HG02759 (cell line): ENCODE measurements at regions not wholly inside any gene's neighbourhood (a gene's known extent, or its start where the extent isn't known, plus 50 kb on each side); places are given as distances from the start of the nearest gene placed in this dataset.

Experiments
- ATAC-seq: cut with Tn5 transposase; IDR thresholded peaks from one replicate; pipeline ENCODE4 v1.9.1; 2021; ENCODE audit warnings: mild to moderate bottlenecking, moderate library complexity; ENCODE audit not compliant: unreplicated experiment

DNA sequence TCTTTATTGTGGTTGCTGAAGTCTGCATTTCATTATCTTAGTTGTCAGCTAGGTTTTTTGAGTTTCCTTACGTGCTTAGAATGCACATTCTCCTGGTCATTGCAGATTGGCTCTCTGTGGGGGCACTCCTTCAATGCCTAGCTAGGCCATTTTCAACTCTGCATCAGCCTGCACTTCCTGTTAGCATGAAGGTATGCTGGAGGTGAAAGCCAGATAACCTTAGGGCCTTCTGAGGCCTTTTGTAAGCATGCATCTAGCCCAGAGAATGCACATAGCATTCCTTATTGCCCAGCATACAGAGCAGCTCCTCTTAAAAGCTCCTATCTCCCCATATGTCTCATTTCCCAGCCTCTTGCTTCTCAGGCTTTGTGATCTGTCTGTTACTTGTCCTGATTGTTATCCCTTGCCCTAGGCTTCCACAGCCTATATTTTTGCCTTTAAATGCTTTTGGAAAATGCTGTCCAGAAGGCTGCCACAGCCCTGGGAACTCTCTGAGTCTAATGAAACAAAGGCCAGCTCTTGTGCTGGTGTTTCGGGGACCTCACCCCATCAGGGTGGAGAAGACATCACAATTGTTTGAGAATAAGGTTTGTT is 108.1 kb upstream of the IGFBP3 start:
- ATAC-seq, result no peak

DNA sequence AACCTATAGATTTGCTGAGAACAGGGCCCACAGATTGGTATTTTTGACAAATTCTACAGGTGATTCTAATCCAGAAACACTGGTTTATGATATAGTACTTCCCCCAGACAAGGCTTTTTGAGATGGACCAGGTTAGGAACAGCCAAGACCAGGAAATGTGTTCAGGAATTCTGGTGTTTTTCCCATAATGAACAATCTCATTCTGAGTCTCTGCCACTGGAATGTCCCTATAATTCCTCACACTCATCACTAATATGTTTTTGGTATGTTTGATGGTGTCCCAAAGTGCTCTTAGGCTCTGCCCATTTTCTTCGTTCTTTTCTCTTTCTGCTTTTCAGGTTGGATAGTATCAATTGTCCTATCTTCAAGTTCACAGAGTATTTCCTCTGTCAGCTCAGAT is 107.2 kb upstream of the IGFBP3 start:
- no peak for ATAC-seq

DNA sequence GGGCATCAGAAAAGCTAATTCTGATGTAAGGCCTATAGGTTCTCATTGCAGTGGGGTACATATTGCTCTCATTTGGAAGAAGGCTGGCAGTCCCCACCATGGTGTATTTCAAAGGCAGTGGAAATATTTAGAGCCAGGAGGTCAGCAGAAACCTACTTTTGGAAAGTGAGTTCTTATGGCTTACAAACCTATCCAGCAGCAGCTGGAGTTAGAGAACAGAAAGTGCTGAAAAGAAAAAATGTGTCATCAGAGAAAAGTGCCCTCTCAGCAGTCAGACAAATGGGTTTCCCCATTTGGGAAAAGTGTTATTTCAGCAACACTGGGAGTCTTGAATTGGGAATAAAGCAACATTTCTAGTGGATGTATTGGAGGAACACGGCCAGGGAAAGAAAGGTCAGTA is 105.7 kb upstream of the IGFBP3 start:
- ATAC-seq, result no peak

- no peak for ATAC-seq
Measured at GRCh38 chr7:46024263-46024916, 103.3 kb upstream of the IGFBP3 start.

GRCh38 chr7:46022397-46022796 is 101.3 kb upstream of the IGFBP3 start:
- no peak for ATAC-seq

DNA sequence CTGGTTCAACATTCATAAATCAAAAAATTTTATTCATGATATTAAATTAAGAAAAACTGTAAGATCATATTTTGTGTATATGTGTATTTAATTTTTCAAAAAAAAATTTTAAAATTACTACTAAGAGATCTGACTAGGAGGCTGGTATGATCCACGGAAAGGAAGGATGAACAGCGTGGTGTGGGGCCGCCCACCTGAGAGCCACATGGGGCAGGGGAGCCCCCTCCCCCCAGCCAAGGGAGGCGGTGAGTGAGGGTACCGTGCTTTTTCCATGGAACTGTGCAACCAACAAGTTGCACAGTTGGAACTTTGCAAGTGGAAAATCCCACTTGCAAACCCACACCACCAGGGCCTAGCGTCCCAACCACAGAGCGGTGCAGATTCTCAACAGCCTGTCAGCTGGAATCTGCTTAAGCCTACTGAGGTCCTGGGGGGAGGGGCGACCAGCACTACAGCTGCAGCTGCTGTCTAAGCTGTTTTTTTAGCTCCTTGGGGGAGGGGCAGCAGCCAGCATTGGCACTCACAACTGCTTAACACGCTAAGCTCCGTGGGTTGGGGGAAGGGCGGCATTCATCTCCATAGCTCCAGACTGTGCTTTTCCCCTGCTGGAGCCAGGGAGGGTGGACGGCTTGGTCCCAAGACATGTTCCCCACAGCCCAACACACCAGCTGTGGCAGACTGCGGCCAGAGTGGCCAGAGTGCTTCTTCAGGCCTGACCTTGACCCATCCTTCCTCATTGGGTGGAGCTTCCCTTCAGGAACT is 94.2 kb upstream of the IGFBP3 start:
- ATAC-seq, result no peak

- ATAC-seq, result no peak
Measured at GRCh38 chr7:46011501-46011900, 90.4 kb upstream of the IGFBP3 start.

DNA sequence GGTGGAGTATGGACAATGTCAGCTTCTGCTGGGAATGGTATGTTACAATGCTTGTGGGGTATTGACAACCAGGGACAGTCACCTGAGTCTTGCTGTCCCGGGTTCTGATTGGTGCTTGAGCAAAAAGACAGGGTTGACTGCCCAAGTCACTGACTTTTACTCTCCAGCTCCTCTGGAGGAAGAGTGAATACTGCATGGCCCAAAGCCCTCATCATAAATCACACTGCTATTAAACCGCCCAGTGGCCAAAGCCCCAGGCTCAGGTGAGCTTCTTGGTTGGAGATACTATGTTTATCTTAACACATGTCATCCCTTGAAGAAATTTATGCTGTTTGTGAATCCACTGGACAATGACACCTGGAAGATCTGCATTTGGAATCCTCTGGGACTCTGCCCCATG is 90.0 kb upstream of the IGFBP3 start:
- ATAC-seq, result no peak

DNA sequence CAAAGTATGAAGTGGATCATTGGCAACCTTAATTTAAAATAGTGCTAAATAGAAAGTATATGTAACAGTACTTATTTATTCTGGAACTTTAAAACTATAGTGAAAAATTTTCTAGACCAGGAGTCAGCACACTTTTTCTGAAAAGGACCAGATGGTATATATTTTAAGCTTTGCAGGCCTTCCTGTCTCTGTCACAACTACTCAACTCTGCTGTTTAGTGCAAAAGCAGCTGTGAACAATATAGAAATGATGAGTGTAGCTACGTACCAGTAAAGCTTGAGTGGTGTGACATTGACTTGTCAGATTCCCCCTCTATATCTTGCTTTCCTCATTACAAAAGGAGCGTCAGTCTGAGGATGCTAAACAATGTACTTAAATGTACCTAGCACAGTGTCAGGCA is 88.1 kb upstream of the IGFBP3 start:
- no peak for ATAC-seq

DNA sequence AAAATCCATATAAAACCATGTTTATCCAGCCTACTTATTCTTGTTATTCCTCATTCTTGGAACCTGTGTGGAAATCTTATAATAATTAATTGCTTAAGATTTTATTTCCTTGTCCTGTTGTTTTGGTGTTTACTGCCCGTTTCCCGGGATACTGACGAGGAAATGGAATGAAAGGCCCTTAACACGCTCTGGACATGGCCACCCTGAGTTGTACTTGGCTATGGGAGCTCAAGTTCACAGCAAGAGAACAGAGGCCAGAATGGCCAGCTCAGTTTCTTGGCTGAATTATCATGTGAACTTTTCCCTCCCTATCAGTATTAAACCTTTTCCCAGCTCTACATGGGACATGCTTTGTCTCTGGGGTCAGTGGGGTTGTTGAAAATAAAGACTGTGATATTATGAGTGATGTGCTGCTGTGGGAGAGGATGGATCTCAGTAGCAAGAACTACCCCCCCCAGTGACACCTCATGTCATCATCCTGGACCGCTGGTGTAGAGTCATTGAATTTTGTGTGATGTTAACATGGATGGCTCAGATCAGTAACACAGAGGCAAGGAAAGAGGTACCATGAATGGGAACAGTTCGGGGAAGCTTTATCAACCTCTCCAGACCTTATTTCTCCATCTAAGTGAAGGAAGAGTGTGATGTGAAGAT is 87.0 kb upstream of the IGFBP3 start:
- no peak for ATAC-seq

GRCh38 chr7:46007194-46007593 is 86.1 kb upstream of the IGFBP3 start:
- ATAC-seq, result no peak

- ATAC-seq, result no peak
Measured at GRCh38 chr7:46006723-46007122, 85.7 kb upstream of the IGFBP3 start.

DNA sequence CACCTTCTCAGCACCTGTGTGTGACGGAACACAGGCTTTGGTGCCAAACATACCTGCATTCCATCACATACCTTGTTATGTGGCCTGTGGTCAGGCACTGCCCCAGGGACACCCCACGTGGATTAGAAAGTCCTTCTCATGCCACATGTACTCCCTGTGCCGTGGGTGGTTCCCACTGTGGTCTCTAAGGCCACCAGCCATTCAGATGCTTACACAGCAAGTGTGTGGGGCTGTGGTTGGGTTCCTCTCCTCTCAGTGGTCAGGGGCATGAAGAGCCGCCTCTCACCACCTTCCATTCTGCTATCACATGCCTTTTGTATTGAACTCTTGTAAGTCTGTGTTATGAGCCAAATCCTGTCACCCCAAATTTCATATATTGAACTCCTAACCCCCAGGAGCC is 85.1 kb upstream of the IGFBP3 start:
- no peak for ATAC-seq

- ATAC-seq, result no peak
Measured at GRCh38 chr7:46004965-46005364, 83.9 kb upstream of the IGFBP3 start.

- ATAC-seq, result no peak
Measured at GRCh38 chr7:46003896-46004875, 83.1 kb upstream of the IGFBP3 start.

DNA sequence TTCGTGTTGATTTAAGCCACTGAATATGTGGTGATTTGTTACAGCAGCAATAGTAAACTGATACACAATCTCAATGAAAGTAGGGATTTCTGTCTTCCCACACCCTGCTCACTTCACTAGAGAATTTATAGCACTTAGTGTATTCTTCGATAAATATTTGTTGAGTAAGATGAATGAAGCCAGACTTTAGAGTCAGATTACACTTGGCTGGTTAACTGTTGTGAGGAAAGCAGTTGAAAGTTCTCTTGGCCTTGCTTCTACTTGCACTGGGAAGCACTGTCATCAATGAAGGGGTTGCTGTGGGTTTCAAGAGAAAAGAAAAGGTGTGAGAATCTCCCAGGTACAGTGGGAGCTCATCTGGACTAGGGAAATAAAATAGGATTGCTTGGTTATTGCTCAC is 82.1 kb upstream of the IGFBP3 start:
- no peak for ATAC-seq

DNA sequence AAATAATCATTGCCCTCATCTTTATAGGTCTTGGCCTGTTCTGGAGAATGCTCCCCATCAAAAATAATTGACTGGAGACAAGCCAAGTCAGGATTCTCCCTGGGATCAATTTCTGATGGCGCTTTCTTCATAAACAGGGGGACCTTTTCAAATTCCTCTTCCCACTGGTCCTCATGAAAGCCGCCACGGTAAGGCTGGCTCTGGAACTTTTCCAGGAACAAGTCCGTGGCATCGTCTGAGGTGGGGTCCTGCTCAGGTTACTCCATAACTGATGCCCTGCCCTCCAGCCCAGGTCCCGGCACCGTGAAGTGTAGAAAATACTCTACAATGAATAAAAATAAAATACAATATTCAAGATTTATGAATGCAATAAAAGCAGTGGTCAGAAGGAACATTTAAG is 79.4 kb upstream of the IGFBP3 start:
- ATAC-seq, result no peak

DNA sequence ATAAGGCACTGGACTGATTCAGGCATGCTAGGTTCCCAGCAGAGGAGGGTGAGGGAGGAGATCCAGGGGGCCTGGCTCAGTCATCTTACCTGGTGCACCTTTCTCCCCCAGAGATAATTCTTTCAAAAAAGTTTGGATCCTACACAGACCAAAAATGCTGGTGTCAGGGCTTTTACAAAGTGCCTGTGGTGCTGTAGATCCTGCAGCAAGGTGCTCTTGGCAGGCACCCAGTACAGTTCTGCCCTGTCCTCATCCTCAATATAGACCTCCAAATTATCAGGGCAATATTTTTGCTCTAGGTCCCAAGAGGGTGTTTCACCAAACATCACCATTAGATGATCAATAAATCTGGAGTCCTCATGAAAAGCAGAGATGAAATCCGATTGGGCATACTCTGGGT is 78.5 kb upstream of the IGFBP3 start:
- ATAC-seq, result no peak

DNA sequence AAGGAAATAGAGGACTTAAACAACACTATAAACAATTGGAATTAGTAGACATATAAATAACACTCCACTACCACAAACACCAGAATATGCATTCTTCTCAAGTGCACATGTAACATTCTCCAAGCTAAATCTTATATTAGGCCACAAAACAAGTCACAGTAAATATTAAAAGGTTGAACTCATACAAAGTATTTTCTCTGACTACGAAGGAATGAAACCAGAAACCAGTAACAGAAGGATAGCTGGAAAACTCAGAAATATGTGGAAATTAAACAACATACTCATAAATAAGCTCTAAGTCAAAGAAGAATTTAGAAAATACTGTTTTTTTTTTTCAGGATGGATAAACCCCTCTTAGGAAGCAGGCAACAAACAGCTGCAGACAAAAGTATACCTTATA is 77.4 kb upstream of the IGFBP3 start:
- ATAC-seq, result no peak

DNA sequence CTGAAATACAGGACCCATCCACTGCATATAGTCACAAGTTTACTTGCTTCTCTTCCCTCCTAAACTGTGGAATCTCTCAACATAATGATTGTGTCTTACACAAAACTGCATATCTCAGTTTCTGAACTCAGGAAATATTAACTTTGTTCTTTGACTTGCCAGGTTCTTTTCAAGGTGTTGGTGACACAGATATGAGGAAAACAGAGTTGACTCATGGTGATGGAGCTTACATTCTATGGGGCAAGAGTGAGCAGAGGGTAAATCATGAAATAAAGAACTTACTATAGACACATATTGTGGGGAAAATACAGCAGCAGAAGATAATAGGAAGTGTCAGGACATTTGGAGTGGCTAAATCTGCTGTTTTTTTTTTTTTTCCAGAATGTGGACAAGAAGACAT is 72.5 kb upstream of the IGFBP3 start:
- ATAC-seq, result no peak

DNA sequence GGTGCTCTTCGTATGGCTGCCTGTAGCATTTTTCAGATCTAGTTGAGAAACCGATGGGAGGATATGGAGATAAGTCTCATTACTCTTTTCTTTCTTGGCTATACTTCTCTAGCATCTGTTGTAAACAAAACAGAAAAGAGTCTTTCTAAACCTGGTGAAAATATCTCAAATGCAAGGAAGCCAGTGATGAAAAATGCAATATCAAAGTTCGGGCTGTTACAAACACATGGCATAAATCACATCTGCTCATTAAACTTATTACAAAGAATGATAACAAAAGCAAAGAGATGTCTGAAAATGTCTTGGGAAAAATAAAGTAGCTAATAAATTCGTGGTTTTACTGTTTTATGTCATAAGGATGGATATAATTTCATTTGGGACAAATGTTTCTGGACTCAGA is 71.8 kb upstream of the IGFBP3 start:
- no peak for ATAC-seq
